ENCODE measurements at regions not wholly inside any gene's neighbourhood (a gene's known extent, or its start where the extent isn't known, plus 50 kb on each side); places are given as distances from the start of the nearest gene placed in this dataset.
"Not testable (repeated sequence)": the region's sequence is repeated elsewhere in the genome, so short reads cannot be mapped to it uniquely, and the experiment has no call there.

DNA sequence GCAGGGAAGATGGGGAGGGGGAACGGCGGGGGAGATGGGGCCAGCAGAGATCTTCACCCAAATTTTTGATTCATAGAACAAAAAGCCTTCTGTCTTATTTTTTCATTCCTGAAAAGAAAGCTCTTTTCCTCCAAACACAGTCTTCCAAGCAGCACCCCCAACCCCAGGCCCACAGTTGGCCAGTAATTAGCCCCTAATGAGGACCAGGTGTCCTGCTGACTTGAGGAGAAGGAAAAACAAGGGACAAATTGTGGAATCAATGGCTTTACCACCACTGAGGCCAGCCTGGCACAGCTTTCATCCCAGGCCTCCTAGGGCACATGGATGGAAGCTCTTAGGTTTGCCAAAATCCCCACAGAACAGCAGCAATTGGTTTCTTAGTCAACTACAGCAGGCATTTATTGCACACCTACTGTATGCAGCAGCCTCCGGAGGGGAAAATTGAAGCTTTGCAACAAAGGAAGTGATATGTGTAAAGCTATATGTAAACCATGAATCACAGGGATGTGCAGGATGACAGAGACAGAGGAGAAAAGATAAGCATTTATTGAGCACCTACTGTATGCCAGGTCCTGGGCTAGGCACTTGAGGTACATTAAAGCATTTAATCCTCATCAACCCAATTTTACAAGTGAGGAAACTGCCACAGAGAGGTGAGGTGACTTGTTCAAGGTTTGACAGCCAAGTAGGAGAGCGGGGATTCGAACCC lies 199.5 kb downstream of the TBC1D2B start:
- no peak for DNase-seq (ENCODE audit: low spot score)

DNA sequence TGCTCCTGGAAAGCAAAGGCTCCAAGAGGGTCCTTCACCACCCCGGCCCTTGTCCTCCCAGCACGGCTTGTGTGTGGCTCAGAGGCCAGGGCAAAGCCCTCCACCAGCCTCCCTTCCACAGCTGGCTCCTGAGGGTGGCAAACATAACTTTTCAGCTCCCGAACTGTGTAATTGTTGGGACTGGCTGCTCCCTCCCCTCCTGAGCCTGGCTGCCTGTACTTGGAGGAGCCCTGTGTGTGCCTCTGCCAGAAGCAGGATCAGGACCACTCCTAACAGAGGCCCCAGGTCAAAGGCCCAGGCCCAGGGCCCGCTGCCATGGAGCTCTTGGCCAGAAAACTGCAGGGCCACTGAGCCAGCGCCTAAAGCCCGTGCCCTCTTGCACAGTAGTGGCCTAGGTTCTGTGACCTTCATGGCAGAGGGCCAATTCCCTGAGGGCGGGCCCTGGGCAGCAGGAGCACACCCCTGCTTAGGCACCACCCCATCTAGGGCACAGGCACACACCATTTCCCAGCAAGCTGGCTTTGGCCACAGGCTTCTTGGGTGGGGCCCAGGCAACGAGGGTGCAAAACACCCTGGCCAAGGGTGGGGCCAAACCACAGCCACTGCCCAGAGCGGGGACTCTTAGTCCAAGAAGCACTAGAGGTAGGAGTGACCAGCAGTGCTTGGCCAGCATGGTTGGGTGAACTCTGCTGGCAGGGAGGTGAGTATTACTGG lies 201.2 kb downstream of the TBC1D2B start:
- DNase-seq (ENCODE audit: low spot score): not testable (repeated sequence)

DNA sequence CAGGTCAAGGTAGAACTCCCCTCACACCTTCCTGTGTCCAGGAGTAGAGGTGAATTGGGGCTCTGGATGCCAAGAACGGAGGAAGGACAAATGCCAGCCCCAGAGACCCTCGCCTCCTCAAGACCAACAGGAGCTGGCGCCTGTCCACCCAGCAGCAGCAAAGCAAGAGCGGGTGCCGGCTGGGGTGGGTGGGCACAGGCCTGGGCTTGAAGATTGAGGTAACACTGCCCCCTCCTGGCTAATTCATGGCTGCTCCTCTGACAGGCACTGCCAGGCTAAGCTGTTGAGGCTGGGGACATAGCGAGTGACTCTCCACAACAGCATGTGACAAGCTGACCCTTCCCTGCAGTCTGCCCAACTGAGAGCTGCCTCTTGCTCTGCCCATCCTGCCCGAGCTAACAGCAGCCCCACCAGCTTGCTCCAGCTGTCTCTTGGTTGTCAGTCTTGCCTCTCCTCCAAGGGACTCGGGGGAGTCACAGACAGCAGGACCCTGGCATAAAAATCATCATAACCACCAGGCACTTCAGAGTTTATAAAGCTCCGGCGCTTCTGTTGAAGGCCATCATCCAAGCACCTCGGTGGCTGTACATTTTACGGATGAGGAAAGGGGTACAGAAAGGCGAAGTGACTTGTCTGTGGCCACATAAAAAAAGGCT lies 202.3 kb downstream of the TBC1D2B start:
- DNase-seq (ENCODE audit: low spot score): peak; percentile 65

DNA sequence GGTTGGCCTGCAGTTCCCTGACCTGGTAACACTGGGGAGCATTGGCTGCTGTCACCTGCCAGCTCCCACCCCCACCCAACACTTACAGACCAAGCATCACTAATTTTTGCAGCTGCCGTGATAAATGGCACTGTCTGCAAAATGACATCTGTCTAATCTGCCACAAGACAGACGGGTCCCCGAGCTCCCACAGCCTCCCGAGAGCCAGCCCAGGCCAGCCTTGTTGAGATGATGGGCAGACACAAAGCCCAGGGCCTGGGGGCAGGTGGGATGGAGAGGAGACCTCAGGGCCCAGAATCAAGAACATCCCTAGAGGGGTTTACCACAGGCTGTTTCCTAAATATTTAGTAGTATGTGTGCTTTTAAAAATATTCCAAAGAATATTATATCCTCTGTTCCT lies 203.4 kb downstream of the TBC1D2B start:
- DNase-seq (ENCODE audit: low spot score): no peak

DNA sequence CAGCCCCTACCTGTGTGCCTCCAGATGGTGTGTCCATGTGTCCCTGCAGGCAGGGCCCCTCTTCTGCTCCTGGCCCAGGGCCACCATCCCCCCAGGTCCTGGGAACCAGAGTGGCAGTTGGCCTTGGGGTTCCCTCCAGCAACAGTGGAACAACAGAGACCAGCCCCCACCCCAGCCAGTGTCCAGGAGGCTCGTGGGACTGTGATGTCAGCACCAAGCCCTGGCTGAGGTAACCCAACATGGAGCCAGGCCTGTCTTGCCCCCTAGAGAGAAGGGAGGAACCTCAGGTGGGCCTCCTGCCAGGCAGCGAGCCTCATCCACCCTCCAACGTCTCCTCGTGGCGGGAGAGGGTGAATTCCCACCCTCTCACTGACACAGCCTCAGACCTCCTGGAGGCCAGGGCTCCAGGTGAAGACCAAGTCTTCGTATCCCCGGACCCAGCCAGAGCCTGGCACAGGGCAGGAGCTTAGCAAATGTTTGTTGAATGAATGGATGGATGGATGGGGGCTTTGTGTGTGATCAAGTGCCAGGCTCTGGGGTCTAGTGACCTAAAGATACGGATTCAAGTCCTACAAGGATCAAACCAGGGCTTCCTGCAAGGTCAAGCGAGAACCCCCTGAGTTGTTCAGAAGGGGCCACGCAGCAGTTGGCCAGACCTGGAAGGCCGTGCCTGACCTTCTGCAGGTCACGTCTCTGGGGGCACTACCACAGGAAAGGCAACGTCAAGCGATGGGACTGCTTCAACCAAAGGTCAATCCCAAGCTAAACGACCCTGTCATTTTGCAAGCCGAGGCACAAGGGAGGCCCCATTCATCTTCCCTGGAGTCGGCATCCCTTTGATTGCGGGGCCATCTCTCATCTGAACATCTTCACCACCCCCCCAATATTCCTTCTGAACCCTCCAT lies 204.7 kb downstream of the TBC1D2B start:
- DNase-seq (ENCODE audit: low spot score): not testable (repeated sequence)

DNA sequence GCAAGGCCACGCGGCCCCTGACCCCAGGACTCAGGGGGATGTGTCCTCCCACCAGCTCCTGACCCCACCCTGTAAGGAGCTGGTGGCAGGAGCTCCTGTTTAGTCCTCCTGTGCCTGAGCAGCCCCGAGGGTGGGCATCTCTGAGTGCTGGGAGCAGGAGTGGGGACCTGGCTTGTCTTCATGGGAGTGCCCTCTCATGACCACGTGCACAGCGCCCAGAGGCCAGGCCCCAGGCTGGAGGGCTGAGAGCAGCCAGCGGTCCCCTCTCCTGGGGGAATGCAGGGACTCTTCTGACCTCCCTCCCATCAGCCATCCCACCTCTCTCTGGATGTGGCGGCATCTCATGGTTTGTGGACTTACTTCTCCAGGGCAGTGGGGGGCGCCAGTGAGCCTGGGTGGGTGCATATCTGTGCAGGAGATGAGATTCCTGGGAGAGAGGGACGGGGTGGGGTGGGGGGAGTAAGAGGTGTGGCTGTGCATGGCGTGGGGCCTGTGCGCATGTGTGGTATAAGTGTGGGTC lies 205.6 kb downstream of the TBC1D2B start:
- no peak for DNase-seq (ENCODE audit: low spot score)

DNA sequence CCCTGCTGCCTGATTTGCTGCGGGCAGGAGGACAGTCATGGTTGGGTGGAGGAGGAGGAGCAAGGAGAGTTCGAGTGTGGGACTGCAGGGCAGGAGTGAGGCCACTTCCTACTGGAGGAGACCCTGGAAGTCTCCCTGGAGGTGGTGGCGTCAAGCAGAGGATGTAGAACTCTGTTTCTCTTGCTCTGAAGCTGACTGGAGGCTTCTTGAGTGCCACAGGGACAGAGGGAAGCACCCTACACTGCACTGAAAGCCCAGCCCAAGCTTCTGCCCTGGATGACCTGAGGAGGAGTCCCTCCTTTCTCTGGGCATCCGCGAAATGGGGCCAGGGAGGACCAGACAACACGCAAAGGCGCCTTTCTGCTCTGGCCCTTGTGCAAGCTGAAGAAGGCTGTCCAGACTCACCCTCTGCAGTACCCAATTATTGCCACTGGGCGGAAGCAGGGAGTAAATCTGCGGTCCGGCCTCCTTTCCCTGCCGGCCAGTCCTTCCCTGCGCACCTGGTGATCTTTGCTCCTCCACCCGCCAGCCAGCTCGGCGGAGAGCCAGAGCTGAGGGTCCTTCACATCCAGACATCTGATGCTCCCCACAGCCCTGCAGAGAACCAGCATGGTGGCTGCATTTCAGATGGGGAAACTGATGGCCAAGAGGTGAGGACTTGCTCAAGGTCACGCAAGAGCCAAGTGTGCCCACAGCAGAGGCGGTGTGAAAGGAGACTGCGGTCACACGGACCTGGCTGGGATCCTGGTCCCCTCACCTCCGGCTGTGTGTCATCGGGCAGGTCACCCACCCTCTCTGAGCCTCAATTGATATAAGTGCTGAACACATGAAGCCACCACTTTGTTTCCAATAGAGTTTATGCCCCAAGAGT lies 207.1 kb downstream of the TBC1D2B start:
- DNase-seq (ENCODE audit: low spot score): peak; percentile 66

DNA sequence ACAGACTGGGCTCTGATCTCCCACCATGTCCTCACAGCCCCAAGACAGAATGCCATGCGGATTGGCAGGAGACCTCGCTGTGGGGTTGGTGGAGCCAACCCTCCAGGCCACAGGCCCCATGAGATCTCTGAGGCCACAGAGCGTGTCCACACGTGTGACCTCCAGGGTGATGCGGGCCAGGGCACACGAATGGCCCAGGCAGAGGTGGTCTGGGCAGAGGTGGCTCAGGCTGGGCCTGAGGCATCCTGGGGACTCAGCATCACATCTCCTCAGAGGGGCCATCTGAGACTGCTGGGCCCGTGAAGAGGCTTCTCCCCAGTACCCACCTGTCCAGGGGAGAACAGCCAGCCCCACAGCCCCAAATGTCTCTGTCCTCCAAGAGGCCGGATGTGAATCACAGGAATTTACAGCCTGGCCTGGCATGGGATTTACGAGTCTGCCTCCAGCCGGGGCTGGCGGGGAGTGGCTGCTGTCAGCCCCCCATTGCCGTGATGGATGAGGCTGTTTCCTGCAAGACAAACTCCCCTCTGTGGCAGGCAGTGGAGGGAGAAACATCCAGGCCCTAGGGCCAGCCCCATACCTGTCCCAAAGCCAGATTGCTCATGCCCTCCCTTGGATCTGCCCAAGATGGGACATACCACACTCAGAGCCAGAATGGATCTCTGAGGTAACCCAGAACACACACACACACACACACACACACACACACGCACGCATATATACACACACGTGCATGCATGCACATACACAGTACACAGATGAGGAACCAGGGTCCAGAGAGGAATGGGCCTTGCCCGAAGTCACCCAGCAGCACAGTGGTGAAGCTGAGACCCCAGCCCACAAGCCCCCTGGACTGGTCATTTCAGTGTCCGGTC lies 208.3 kb downstream of the TBC1D2B start:
- no peak for DNase-seq (ENCODE audit: low spot score)

DNA sequence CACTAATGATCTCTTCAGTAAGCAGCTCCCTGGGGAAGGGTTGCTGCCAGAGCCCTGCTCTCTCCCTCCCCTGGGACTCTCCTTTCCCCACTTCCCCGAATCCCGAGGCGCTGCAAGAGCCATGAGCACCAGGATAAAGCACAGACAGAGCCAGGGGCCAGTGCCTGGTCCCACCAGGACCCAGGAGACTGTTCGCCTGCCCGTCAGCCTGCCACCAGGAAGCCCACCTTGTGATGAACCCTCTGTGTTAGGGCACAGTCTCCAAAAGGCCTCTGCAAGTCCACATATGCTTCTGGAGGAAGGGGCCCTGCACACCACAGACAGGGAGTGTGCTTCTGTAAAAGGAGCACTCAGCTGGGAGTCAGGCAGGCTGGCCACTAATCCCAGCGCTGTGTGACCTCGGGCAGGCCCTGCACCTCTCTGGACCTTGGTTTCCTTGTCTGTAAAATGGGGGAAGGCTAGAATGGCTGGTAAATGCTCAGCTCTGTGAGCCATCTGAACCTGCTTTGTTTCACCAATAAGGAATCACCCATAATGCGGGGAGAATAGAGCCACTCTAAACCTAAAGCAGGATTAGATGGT lies 209.4 kb downstream of the TBC1D2B start:
- not testable (repeated sequence) for DNase-seq (ENCODE audit: low spot score)

DNA sequence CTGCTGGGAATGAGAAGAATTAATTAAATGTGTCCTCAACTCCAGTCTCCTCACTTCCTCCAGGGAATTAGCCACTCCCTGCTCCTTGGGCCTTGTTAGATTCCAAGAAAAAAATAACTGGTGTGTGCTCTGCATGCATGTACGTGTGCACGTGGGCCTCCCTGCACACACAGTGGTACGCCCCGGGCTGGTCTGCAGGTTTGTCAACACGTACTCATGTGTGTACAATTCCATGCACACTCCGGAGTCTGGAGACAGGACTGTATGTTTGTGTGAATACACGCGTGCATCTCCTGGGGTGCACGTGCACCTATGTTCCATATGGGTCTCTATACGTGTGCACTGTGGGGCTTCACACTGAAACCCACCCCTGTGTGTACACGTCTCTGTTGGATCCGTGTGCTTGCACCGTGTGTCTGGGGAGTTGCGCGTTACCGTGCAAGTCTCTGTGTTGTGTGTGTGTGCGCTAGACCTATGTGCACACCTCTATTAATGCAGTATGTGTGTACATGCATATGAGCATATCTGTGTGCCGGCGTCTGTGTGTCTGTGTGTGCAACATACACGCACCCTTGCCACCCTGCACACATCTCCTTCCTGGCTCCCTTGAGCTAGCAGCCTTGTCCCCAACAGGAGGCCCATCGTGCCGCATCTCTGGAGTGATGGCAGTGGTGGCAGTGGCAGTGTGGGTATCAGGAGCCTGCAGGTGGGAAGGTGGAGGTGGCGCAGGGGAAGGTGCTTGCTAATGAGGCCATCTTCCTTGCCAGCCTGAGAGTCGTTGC lies 210.1 kb downstream of the TBC1D2B start:
- no peak for DNase-seq (ENCODE audit: low spot score)

DNA sequence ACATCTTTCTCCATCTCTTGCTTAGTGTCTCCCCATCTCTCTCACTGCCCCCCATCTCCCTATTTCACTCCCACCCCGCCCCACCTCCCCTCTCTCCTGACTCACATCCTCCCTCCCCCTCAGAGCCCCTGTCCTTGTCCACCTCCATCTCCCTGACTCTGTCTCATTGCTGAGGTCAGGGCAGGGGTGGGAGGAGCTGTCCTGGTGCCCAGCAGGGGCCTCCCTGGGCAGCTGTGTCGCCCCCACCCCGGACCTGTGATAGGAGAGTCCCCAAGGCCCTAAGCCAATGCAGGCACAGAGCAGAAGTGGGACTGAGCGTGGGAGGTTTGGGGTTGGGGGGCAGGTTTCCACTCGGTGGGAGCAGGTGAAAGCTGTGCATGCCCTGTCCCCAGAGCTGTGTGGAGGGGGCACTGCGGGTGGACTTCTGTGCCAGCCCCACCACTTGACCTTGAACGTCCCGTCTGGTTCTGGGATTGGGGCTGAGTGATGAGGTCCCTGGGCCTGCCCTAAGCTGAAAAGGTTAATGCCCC lies 210.8 kb downstream of the TBC1D2B start:
- no peak for DNase-seq (ENCODE audit: low spot score)

DNA sequence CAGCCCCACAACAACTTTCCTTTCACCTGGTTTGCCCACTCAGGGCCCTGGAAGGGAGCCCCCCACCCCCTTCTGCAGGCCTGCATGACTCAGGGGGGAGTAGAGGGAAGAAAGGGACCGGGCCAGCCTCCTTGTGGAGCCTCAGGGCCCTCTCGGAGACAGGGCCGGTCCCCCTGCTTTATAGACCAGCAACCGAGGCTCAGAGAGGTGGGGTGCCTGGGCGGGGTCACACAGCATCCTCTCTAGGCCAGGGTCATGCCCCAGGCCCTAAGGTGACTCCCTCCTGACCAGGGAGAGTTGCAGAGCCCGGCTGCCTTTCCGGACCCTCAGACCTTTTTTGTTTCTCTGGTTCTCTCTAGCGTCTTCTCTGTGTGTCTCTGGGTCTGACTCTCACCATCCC lies 211.3 kb downstream of the TBC1D2B start:
- DNase-seq (ENCODE audit: low spot score): no peak

DNA sequence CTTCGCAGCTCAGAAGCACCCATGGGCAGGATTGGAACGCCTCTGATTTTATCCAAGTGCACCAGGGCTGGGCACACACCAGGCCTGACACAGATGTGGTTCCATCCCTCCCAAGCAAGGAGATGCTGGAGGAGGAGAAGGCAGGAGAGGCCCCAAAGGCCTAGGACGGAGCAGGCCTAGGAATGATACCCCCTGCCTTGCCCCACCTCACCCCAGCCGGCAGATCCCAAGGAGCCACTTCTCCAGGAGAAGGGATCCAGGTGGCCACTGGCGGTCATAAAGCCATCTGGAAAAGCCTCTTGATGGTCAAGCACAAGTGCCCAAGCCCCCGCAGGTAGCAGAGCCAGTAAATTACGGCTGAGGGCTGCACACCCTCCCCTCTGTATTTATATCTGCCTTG lies 211.8 kb downstream of the TBC1D2B start:
- no peak for DNase-seq (ENCODE audit: low spot score)

DNA sequence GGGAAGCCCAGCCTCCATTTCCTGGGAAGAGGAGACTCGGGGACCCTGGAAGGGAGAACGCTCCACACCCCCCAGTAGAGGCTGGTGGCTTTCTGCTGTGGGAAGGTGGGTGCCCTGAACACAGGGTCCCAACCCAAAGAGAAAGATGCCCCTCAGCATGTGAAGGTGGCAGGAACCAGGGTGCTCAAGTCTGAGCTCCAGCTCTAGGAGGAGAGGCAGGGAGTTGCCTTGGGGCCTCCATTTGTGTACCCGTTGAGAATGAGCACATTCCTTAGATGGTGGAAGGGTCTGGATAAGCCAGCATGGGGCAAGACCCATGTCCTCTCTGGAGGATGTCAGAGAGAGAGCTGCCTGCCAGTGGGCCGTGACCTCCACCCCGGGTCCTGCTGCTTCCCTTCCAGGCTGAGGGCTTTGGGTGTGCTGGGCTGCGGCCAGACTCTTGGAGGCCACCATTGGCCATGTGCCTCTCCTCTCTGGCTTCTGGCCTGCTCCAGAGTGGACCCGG lies 212.4 kb downstream of the TBC1D2B start:
- DNase-seq (ENCODE audit: low spot score): no peak

DNA sequence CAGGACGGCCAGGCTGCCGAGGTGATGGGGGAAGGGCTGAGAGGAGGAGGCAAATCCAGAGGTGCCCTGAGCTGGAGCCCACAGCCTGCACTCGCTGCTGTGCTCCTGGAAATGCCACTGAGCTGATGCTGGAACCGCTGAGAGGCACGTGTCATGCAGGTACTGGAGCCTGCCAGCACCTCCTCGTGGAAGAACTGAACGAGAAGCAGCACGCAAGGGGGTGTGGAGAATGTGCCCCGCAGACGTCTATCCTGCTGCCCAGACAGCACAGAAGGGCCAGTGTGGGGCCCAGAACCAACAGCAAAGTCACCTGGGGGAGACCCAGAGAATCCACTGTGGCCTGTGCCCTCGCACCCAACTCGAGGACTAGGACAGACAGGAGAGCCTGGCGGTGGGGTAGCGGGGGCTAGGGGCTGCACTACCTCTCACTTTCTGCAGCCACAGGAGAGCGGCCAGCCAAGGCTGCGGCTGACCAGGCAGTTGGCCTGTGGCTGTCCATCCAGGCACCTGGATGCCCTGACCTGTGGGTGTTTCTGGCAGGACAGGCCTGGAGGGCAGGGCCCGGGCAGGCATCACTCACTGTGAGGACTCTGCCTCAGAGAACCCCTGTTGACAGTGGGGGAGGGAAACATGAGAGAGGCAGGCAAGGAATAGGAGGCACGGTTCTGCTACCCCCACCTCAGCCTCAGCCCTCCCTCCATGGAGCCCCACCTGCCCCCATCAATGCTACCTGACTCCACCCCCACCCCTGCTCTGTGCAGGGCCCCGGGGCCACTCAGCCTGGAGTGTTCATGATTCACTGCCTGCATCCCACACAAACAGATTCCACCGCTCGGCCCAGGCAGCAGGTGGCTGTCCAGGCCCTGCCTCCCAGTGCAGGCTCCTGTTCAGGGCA lies 213.1 kb downstream of the TBC1D2B start:
- no peak for DNase-seq (ENCODE audit: low spot score)

DNA sequence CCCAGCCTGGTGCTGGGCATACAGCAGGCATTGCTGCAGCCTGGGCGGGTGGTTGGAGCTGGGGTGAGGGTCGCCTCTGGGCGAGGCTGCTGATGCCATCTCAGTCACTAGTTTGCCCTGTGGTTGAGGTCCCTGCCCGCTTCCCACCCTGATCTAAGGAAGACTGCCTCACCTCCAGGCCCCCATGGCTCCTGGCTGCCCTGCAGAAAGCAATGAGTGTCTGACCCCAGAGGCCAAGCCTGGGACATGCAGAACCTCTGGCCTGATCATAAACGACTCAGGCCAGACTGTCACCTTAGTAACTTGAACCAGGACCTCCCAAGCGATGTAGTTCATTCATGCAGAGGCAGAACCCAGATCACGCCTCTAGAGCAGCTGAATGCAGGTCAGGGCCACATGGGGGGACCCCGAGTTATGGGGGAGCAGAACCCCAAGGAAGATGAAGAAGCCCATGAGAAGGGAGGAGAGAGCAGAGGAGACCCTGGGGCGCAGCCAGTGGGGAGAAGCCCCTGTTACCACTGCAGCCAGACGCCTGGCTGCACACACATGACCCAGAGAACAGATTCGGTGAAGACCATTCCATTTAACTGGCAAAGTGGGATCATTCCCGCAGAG lies 213.9 kb downstream of the TBC1D2B start:
- DNase-seq (ENCODE audit: low spot score): no peak

DNA sequence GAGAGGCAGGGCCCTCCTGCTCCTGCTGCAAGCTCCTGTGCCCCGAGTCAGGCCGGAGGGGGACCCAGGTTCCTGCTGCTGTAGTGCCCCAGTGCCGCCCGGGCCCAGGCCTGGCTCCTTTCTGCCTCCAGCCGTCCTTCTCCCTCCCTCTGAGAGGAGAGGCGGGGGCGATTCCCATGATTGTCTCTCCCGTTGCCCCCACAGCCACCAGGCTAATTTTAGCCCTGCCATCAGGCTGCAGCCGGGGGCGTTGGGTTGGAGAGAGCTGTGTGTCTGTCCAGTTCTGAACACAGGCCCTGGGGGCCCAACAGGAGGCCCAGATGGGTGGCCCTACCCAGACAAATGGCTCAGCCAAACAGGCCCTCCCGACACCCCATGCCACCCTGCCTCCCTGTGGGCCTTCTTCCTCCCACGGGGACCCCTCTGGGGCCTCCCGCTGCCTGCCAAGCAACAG lies 214.8 kb downstream of the TBC1D2B start:
- no peak for DNase-seq (ENCODE audit: low spot score)

All from hepatic stellate cell (primary cell).